Breast epithelium (tissue), 3 donors: ENCODE measurements at regions not wholly inside any gene's neighbourhood (a gene's known extent, or its start where the extent isn't known, plus 50 kb on each side); places are given as distances from the start of the nearest gene placed in this dataset.
A peak's percentile ranks its signal among the peaks of the same experiment; 100 is the strongest.

Experiments used
- CTCF ChIP-seq, 3 donors: fragments of 450-650 bp; IDR thresholded peaks; one replicate each; pipeline ENCODE4 v1.5.1; 2016 to 2017; ENCODE audit warnings: antibody characterized with exemption in 3 of 3, mild to moderate bottlenecking in 3 of 3, moderate library complexity in 3 of 3
- POLR2A ChIP-seq: fragments of 450-650 bp; IDR thresholded peaks from one replicate; pipeline ENCODE4 v1.6.1; 2016; ENCODE audit warnings: antibody characterized with exemption, mild to moderate bottlenecking, moderate library complexity

GRCh38 chr14:48398675-48399282, 723.4 kb upstream of the MDGA2 start:
- TF ChIP-seq CTCF (IDR thresholded peaks at IDR 0.05) (peak in 2 of 3 donors; percentile 36 to 58), POLR2A (no peak)
